ENCODE measurements at regions not wholly inside any gene's neighbourhood (a gene's known extent, or its start where the extent isn't known, plus 50 kb on each side); places are given as distances from the start of the nearest gene placed in this dataset.

DNA sequence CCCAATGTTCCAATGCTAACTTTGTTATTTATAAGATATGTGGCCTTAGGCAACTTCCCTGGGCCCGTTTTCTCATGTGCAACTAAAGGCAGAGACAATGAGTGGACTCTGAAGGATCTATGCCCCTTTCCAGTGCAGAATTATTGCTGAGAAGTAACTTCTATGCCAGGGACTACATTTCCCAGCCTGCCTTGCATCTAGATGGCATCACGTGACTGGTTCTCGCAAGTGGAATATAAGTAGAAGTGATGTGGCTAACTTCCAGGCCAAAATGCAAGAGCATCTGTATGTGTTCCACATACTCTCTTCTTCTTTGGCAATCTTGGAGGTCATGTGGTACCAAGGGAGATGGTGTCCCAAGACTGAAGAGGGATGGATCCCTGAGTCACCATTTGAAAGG is 674.4 kb downstream of the NTRK3 start:
- TF ChIP-seq ERF (CRISPR knock-in tag; IDR thresholded peaks at IDR 0.05), result no peak
- no peak for TF ChIP-seq TOPORS (CRISPR knock-in tag; IDR thresholded peaks at IDR 0.05)
- no peak for TF ChIP-seq TBP (CRISPR knock-in tag; IDR thresholded peaks at IDR 0.05)
- no peak for TF ChIP-seq ZNF253 (CRISPR knock-in tag; IDR thresholded peaks at IDR 0.05; ENCODE audit: borderline replicate concordance)
- TF ChIP-seq YEATS4 (CRISPR knock-in tag; IDR thresholded peaks at IDR 0.05; ENCODE audit: borderline replicate concordance), result no peak
- no peak for TF ChIP-seq CBFB (CRISPR knock-in tag; IDR thresholded peaks at IDR 0.05)
- TF ChIP-seq, protein P1, sequence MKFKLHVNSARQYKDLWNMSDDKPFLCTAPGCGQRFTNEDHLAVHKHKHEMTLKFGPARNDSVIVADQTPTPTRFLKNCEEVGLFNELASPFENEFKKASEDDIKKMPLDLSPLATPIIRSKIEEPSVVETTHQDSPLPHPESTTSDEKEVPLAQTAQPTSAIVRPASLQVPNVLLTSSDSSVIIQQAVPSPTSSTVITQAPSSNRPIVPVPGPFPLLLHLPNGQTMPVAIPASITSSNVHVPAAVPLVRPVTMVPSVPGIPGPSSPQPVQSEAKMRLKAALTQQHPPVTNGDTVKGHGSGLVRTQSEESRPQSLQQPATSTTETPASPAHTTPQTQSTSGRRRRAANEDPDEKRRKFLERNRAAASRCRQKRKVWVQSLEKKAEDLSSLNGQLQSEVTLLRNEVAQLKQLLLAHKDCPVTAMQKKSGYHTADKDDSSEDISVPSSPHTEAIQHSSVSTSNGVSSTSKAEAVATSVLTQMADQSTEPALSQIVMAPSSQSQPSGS (CRISPR knock-in tag; IDR thresholded peaks at IDR 0.05), result no peak
- TF ChIP-seq ATF1 (CRISPR knock-in tag; IDR thresholded peaks at IDR 0.05), result no peak
- TF ChIP-seq SMAD1 (CRISPR knock-in tag; IDR thresholded peaks at IDR 0.05; ENCODE audit: borderline replicate concordance, low read depth), result no peak
- TF ChIP-seq RXRA (CRISPR knock-in tag; IDR thresholded peaks at IDR 0.05), result no peak
- no peak for TF ChIP-seq NBN (conservative IDR thresholded peaks at IDR 0.05)
- TF ChIP-seq ZNF776 (CRISPR knock-in tag; IDR thresholded peaks at IDR 0.05), result no peak
- no peak for TF ChIP-seq MATR3 (CRISPR knock-in tag; IDR thresholded peaks at IDR 0.05)
- TF ChIP-seq SP1 (IDR thresholded peaks at IDR 0.05), result no peak
- TF ChIP-seq SP1 (CRISPR knock-in tag; IDR thresholded peaks at IDR 0.05), result no peak

Measured in HepG2 (cell line).